Activated CD4-positive, alpha-beta memory T cell treated with anti-CD3 and anti-CD28 coated beads, Interleukin-2, amount 10 ng/mL, durations not matched to agents 7 days and 5 days (primary cell): ENCODE measurements at regions not wholly inside any gene's neighbourhood (a gene's known extent, or its start where the extent isn't known, plus 50 kb on each side); places are given as distances from the start of the nearest gene placed in this dataset.

Experiments used
- CTCF ChIA-PET: fragments of 350-600 bp; sonication (Branson Sonifier 250); formaldehyde crosslinking; loops from one replicate; lab custom pipeline; 2021; ENCODE audit warnings: antibody characterized with exemption, inconsistent platforms; lab: Charles Lee
- POLR2A ChIA-PET: fragments of 350-600 bp; sonication (Branson Sonifier 250); formaldehyde crosslinking; loops from one replicate; lab custom pipeline; 2021; ENCODE audit warnings: antibody characterized with exemption; lab: Charles Lee
- DNase-seq: peaks from one replicate; pipeline ENCODE4 v3.0.0-alpha.2; 2020
- H3K27ac Mint-ChIP-seq: one replicate; pipeline ENCODE4 v1.8.0; 2021; ENCODE audit warnings: mild to moderate bottlenecking, mixed read lengths
- H3K27me3 Mint-ChIP-seq: one replicate; pipeline ENCODE4 v1.8.0; 2021; ENCODE audit warnings: mixed read lengths
- H3K36me3 Mint-ChIP-seq: one replicate; pipeline ENCODE4 v1.8.0; 2021; ENCODE audit warnings: low read depth, mixed read lengths
- H3K4me1 Mint-ChIP-seq: one replicate; pipeline ENCODE4 v1.8.0; 2021; ENCODE audit warnings: mixed read lengths
- H3K4me3 Mint-ChIP-seq: one replicate; pipeline ENCODE4 v1.8.0; 2021; ENCODE audit warnings: mild to moderate bottlenecking, mixed read lengths
- H3K9me3 Mint-ChIP-seq: one replicate; pipeline ENCODE4 v1.8.0; 2021; ENCODE audit warnings: mixed read lengths

GRCh38 chr20:40606237-40606636 is 82.8 kb downstream of the MAFB start:
- Mint-ChIP-seq H3K27ac (no peak overlapping the region), H3K4me3 (no peak overlapping the region), H3K36me3 (no peaks in the 10 kb centered on the region), H3K4me1 (no peaks in the 10 kb centered on the region), H3K9me3 (no peaks in the 10 kb centered on the region), H3K27me3 (no peaks in the 10 kb centered on the region)
- no peak for DNase-seq
- POLR2A ChIA-PET: no interaction called here
- CTCF ChIA-PET: no interaction called here

- no peaks in the 10 kb centered on the region for H3K4me1 Mint-ChIP-seq
- H3K36me3 Mint-ChIP-seq: no peaks in the 10 kb centered on the region
- ChIA-PET POLR2A (no interaction called here), CTCF (no interaction called here)
- H3K27me3 Mint-ChIP-seq: no peaks in the 10 kb centered on the region
- no peak for DNase-seq
- no peak overlapping the region for H3K27ac Mint-ChIP-seq
- no peaks in the 10 kb centered on the region for H3K9me3 Mint-ChIP-seq
- no peak overlapping the region for H3K4me3 Mint-ChIP-seq
Observed at GRCh38 chr20:40604416-40604815, 84.6 kb downstream of the MAFB start.

DNA sequence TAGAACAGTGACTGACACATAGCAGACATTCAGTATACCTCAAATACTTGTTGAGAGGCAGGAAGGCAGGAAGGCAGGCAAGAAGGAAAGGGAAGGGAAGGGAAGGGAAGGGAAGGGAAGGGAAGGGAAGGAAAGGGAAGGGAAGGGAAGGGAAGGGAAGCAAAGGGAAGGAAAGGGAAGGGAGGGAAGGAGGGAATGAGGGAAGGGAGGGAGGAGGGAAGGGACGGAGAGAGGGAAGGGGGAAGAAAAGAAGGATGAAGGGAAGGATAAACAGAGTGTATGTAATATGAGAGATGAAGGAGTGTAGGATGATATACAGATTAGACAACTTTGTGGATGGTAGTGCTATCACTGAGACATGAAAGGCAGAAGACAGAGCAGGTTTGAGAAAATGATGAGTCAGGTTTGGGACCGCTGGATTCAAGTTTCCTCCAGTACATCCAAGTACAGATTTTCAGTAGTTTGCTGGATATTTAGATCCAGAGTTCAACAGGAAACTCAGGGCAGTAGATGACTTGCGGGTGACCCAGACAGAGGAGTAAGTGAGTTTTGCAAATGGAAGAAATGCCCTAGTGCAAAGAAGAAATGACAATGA is 85.9 kb downstream of the MAFB start:
- Mint-ChIP-seq H3K4me1 (no peaks in the 10 kb centered on the region), H3K9me3 (no peaks in the 10 kb centered on the region), H3K36me3 (no peaks in the 10 kb centered on the region), H3K27ac (no peak overlapping the region), H3K4me3 (no peak overlapping the region), H3K27me3 (peaks cover 3% of the 10 kb centered on the region)
- POLR2A ChIA-PET: no interaction called here
- CTCF ChIA-PET: no interaction called here
- DNase-seq: no peak

GRCh38 chr20:40602381-40602780 is 86.7 kb downstream of the MAFB start:
- no peaks in the 10 kb centered on the region for H3K36me3 Mint-ChIP-seq
- H3K4me3 Mint-ChIP-seq: no peak overlapping the region
- no peak overlapping the region for H3K27ac Mint-ChIP-seq
- CTCF ChIA-PET: no interaction called here
- no peaks in the 10 kb centered on the region for H3K4me1 Mint-ChIP-seq
- H3K9me3 Mint-ChIP-seq: no peaks in the 10 kb centered on the region
- DNase-seq: no peak
- POLR2A ChIA-PET: no interaction called here
- H3K27me3 Mint-ChIP-seq: peaks cover 3% of the 10 kb centered on the region

DNA sequence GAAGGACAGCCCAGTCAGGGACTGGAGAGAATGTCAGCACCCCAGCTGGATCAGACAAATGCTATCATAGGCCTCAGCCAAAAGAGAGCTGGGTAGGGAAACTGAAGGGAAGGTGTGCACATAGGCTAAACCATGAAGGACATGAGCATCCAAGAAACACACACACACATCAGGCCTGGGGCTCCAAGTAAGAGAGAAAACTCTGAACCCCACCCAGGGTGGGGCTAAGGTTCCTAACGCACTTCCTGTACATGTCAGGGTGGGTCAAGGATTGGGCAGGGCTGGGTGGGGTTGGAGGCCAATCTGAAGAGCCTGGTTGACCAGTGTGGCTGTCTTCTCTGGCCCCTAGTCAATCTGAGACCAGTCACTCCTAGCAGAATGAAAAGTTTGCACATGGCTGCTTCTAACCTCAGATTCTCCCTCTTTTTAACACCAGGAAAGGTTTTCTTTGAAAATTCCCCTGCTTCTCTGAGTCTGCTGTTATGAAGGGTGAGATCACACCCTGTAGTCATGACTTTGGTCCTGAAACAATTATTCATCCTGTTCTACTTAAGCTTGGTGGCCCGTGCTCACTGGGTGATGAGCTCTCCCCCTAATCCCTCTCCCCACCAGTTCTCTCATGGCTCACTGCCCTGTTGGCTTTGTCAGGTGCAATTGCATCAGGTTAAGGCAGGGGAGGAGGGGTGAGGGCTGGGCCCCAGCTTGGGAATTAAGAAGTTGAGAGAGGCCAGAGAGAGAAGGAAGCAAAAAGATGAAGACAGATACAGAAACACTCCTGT is 88.4 kb downstream of the MAFB start:
- Mint-ChIP-seq H3K27me3 (peaks cover 3% of the 10 kb centered on the region), H3K9me3 (no peaks in the 10 kb centered on the region), H3K4me3 (no peak overlapping the region), H3K36me3 (no peaks in the 10 kb centered on the region), H3K4me1 (no peaks in the 10 kb centered on the region), H3K27ac (no peak overlapping the region)
- CTCF ChIA-PET: no interaction called here
- POLR2A ChIA-PET: no interaction called here
- no peak for DNase-seq

DNA sequence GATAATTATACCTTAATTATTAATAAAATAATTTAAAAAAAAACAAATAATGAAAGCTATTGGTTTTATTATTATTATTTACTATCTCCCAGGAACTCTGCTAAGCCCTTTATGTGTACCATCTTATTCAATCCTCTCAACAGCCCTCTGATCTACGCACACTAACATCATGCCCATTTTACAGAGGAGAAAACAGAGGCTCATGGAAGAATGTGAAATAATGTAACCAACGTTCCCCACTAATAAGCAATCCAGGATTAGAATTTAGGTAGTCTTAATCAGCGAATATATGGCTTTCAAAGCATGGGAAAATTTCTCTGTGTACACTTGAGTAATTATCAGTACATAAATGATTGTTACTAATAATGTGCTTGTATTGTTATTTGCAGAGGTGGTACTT is 89.0 kb downstream of the MAFB start:
- Mint-ChIP-seq H3K27me3 (peaks cover 3% of the 10 kb centered on the region), H3K36me3 (no peaks in the 10 kb centered on the region), H3K9me3 (no peaks in the 10 kb centered on the region), H3K4me3 (no peak overlapping the region), H3K27ac (no peak overlapping the region), H3K4me1 (no peaks in the 10 kb centered on the region)
- CTCF ChIA-PET: no interaction called here
- POLR2A ChIA-PET: no interaction called here
- no peak for DNase-seq

- H3K36me3 Mint-ChIP-seq: no peaks in the 10 kb centered on the region
- H3K4me1 Mint-ChIP-seq: no peaks in the 10 kb centered on the region
- ChIA-PET POLR2A (no interaction called here), CTCF (no interaction called here)
- no peak for DNase-seq
- H3K27ac Mint-ChIP-seq: no peak overlapping the region
- H3K27me3 Mint-ChIP-seq: no peaks in the 10 kb centered on the region
- H3K4me3 Mint-ChIP-seq: no peak overlapping the region
- H3K9me3 Mint-ChIP-seq: no peaks in the 10 kb centered on the region
Observed at GRCh38 chr20:40592941-40593340, 96.1 kb downstream of the MAFB start.

GRCh38 chr20:40591536-40591935 is 97.5 kb downstream of the MAFB start:
- ChIA-PET POLR2A (no interaction called here), CTCF (no interaction called here)
- no peak for DNase-seq
- Mint-ChIP-seq H3K4me1 (no peaks in the 10 kb centered on the region), H3K9me3 (no peaks in the 10 kb centered on the region), H3K27me3 (no peaks in the 10 kb centered on the region), H3K4me3 (no peak overlapping the region), H3K27ac (no peak overlapping the region), H3K36me3 (no peaks in the 10 kb centered on the region)

GRCh38 chr20:40591119-40591518 is 97.9 kb downstream of the MAFB start:
- no peaks in the 10 kb centered on the region for H3K4me1 Mint-ChIP-seq
- DNase-seq: no peak
- no peaks in the 10 kb centered on the region for H3K36me3 Mint-ChIP-seq
- no peaks in the 10 kb centered on the region for H3K9me3 Mint-ChIP-seq
- no peak overlapping the region for H3K27ac Mint-ChIP-seq
- no peak overlapping the region for H3K4me3 Mint-ChIP-seq
- H3K27me3 Mint-ChIP-seq: no peaks in the 10 kb centered on the region
- ChIA-PET CTCF (no interaction called here), POLR2A (no interaction called here)

DNA sequence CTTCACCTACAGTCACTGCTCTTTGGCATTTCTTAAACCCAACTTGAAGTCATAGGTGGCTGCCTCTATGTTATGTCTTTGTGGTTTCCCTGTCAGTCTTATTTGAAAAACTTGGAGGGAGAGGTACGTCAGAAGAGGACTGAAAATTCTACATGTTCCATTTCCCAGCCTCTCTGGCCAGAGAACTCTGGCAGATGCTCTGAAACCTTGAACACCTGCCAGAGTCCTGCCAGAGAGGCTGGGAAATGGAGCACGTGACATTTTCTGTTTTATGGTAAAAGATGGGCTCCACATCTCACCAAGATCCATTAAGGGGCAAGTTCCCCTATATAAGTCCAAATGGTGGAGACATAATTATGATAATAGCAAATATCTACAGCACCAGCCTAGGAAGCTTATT is 99.5 kb downstream of the MAFB start:
- ChIA-PET CTCF (no interaction called here), POLR2A (no interaction called here)
- Mint-ChIP-seq H3K27me3 (no peaks in the 10 kb centered on the region), H3K4me3 (no peak overlapping the region), H3K27ac (no peak overlapping the region), H3K36me3 (no peaks in the 10 kb centered on the region), H3K4me1 (no peaks in the 10 kb centered on the region), H3K9me3 (no peaks in the 10 kb centered on the region)
- no peak for DNase-seq

DNA sequence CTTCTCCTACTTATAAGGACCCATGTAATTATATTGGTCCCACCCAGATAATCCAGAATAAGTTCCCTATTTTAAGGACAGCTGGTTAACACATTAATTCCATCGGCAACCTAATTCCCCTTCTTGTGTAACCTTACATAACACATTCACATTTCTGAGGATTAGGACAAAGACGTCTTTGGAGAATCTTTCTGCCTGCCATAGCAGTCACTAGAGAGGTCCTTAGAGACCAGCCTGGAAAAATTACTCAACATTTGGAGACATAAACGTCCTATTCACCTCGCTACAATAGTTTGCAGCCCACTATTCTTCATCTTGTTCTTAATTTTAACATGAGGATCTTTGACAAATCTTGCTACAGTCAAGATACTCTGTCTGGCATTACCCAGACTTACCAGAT is 100.1 kb downstream of the MAFB start:
- no peaks in the 10 kb centered on the region for H3K9me3 Mint-ChIP-seq
- no peak for DNase-seq
- no peaks in the 10 kb centered on the region for H3K27me3 Mint-ChIP-seq
- no peak overlapping the region for H3K27ac Mint-ChIP-seq
- H3K36me3 Mint-ChIP-seq: no peaks in the 10 kb centered on the region
- ChIA-PET POLR2A (no interaction called here), CTCF (no interaction called here)
- no peak overlapping the region for H3K4me3 Mint-ChIP-seq
- no peaks in the 10 kb centered on the region for H3K4me1 Mint-ChIP-seq

GRCh38 chr20:40587038-40587437 is 102.0 kb downstream of the MAFB start:
- POLR2A ChIA-PET: no interaction called here
- no peak for DNase-seq
- CTCF ChIA-PET: no interaction called here
- no peak overlapping the region for H3K27ac Mint-ChIP-seq
- no peaks in the 10 kb centered on the region for H3K9me3 Mint-ChIP-seq
- H3K27me3 Mint-ChIP-seq: no peaks in the 10 kb centered on the region
- no peaks in the 10 kb centered on the region for H3K36me3 Mint-ChIP-seq
- H3K4me3 Mint-ChIP-seq: no peak overlapping the region
- H3K4me1 Mint-ChIP-seq: no peaks in the 10 kb centered on the region

DNA sequence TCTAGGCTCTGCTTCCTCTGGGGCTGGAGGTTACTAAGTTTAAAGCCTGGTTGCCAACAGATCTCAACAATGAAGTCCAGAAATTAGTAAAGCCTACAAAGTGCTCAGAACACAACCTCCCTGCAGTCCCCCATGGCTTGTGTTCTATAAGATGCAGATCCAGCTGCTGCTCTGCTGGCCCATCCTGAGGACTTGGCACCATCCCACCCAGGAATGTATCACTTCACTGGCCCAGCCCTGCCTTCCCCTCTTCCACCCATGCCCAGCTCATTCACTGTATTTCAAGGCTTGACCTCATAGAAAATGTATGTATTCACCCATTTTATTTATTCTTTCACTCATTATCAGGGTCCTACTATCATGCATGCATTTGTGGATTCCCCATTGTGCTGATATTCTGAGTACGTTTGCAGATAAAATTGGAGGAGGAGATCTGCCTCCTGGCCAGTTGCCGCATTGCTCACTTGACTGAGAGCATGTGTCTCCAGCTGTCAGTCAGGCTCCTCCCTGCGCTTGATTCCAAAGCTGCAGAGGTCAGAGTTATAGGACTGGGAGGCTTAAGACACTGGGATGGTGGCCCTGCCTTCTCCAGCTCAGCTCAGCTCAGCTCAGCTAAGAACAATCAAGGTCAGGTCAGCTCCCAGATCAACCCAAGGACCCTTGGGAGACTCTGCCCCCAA is 104.8 kb downstream of the MAFB start:
- ChIA-PET CTCF (no interaction called here), POLR2A (no interaction called here)
- Mint-ChIP-seq H3K4me1 (no peaks in the 10 kb centered on the region), H3K4me3 (no peak overlapping the region), H3K9me3 (no peaks in the 10 kb centered on the region), H3K27ac (no peak overlapping the region), H3K36me3 (no peaks in the 10 kb centered on the region), H3K27me3 (no peaks in the 10 kb centered on the region)
- no peak for DNase-seq

- Mint-ChIP-seq H3K9me3 (no peaks in the 10 kb centered on the region), H3K36me3 (no peaks in the 10 kb centered on the region), H3K4me3 (no peak overlapping the region), H3K27me3 (no peaks in the 10 kb centered on the region), H3K27ac (no peak overlapping the region), H3K4me1 (no peaks in the 10 kb centered on the region)
- CTCF ChIA-PET: no interaction called here
- no peak for DNase-seq
- POLR2A ChIA-PET: no interaction called here
Observed at GRCh38 chr20:40583636-40584035, 105.4 kb downstream of the MAFB start.
